Neural cell (in vitro differentiated cells): ENCODE measurements at regions not wholly inside any gene's neighbourhood (a gene's known extent, or its start where the extent isn't known, plus 50 kb on each side); places are given as distances from the start of the nearest gene placed in this dataset.

Experiments used
- H2AFZ ChIP-seq: fragments of 200-600, 300-800 bp; sonication (generic), shearing (Covaris generic); 2 replicates; pipeline ENCODE4 v1.6.0; 2014; ENCODE audit warnings: low read depth, mild to moderate bottlenecking, antibody characterized with exemption, low read length, moderate library complexity
- H3F3A ChIP-seq: fragments of 200-600 bp; shearing (Covaris generic); 2 replicates; pipeline ENCODE4 v1.6.1; 2016; ENCODE audit warnings: mild to moderate bottlenecking, moderate library complexity, mixed read lengths, antibody characterized with exemption, low read length; ENCODE audit not compliant: insufficient read depth, poor library complexity, severe bottlenecking
- H3K27ac ChIP-seq: fragments of 200-600, 300-800 bp; sonication (generic), shearing (Covaris generic); 2 replicates; pipeline ENCODE4 v1.5.1; 2014; ENCODE audit warnings: mild to moderate bottlenecking, low read length, moderate library complexity
- H3K27me3 ChIP-seq: fragments of 300-800, 200-600 bp; sonication (generic), shearing (Covaris generic); 2 replicates; pipeline ENCODE4 v1.6.0; 2014; ENCODE audit warnings: mild to moderate bottlenecking, low read depth, low read length, moderate library complexity; ENCODE audit not compliant: insufficient read depth
- H3K36me3 ChIP-seq: fragments of 300-800, 200-600 bp; sonication (generic), shearing (Covaris generic); 2 replicates; pipeline ENCODE4 v1.5.1; 2014; ENCODE audit warnings: mild to moderate bottlenecking, antibody characterized with exemption, low read length, moderate library complexity; ENCODE audit not compliant: insufficient read depth
- H3K4me2 ChIP-seq: fragments of 300-800, 200-600 bp; sonication (generic), shearing (Covaris generic); 2 replicates; pipeline ENCODE4 v1.6.0; 2014; ENCODE audit warnings: mild to moderate bottlenecking, low read length
- H3K4me3 ChIP-seq: fragments of 300-800, 200-600 bp; sonication (generic), shearing (Covaris generic); 2 replicates; pipeline ENCODE4 v1.5.1; 2014; ENCODE audit warnings: mild to moderate bottlenecking, low read length, moderate library complexity
- H3K79me2 ChIP-seq: fragments of 200-600 bp; shearing (Covaris generic); replicated peaks from 2 replicates; pipeline ENCODE4 v1.6.0; 2014; ENCODE audit warnings: mild to moderate bottlenecking, low read length, moderate library complexity; ENCODE audit not compliant: insufficient read depth
- H3K9ac ChIP-seq: fragments of 300-800, 200-600 bp; sonication (generic), shearing (Covaris generic); 2 replicates; pipeline ENCODE4 v1.6.1; 2016; ENCODE audit warnings: mild to moderate bottlenecking, low read length, mixed read lengths
- H3K9me2 ChIP-seq: fragments of 200-600 bp; shearing (Covaris generic); 2 replicates; pipeline ENCODE4 v1.6.1; 2016; ENCODE audit warnings: mild to moderate bottlenecking, low read length, mixed read lengths; ENCODE audit not compliant: insufficient read depth
- H3K9me3 ChIP-seq: fragments of 200-600, 300-800 bp; sonication (generic), shearing (Covaris generic); 2 replicates; pipeline ENCODE4 v1.6.1; 2016; ENCODE audit warnings: mild to moderate bottlenecking, mixed run types, low read length, moderate library complexity, mixed read lengths
- H4K20me1 ChIP-seq: fragments of 200-600 bp; shearing (Covaris generic); 2 replicates; pipeline ENCODE4 v1.6.1; 2016; ENCODE audit warnings: mild to moderate bottlenecking, mixed run types; ENCODE audit not compliant: insufficient read depth
- CTCF ChIP-seq: fragments of 450-650 bp; IDR thresholded peaks from 2 replicates; pipeline ENCODE4 v1.5.1; 2014; ENCODE audit warnings: antibody characterized with exemption, mild to moderate bottlenecking, moderate library complexity; ENCODE audit not compliant: poor library complexity, severe bottlenecking
- EP300 ChIP-seq: fragments of 450-650 bp; conservative IDR thresholded peaks from 2 replicates; pipeline ENCODE4 v1.6.1; 2014; ENCODE audit warnings: antibody characterized with exemption, mild to moderate bottlenecking, moderate library complexity; ENCODE audit not compliant: poor library complexity, severe bottlenecking
- MXI1 ChIP-seq: fragments of 450-650 bp; conservative IDR thresholded peaks from 2 replicates; pipeline ENCODE4 v1.6.1; 2014; ENCODE audit warnings: antibody characterized with exemption, mild to moderate bottlenecking; ENCODE audit not compliant: poor library complexity, severe bottlenecking
- POLR2AphosphoS5 ChIP-seq: IDR thresholded peaks from 2 replicates; pipeline ENCODE4 v1.6.1; 2012
- RAD21 ChIP-seq: fragments of 450-650 bp; conservative IDR thresholded peaks from 2 replicates; pipeline ENCODE4 v1.6.1; 2014; ENCODE audit warnings: antibody characterized with exemption, mild to moderate bottlenecking, moderate library complexity
- REST ChIP-seq: IDR thresholded peaks from 2 replicates; pipeline ENCODE4 v1.6.1; 2012; ENCODE audit warnings: borderline replicate concordance
- SMC3 ChIP-seq: fragments of 450-650 bp; conservative IDR thresholded peaks from 2 replicates; pipeline ENCODE4 v1.6.1; 2014; ENCODE audit warnings: antibody characterized with exemption, mild to moderate bottlenecking, moderate library complexity; ENCODE audit not compliant: poor library complexity
- TAF1 ChIP-seq: IDR thresholded peaks from 2 replicates; pipeline ENCODE4 v1.6.1; 2012; ENCODE audit warnings: low read depth

- H3K36me3 ChIP-seq = no peaks in the 10 kb centered on the region
- H3K9ac ChIP-seq = no peak overlapping the region
- no peak overlapping the region for H3K4me2 ChIP-seq
- no peaks in the 10 kb centered on the region for H3K79me2 ChIP-seq
- H3K27me3 ChIP-seq = no peaks in the 10 kb centered on the region
- H3K9me3 ChIP-seq = no peaks in the 10 kb centered on the region
- no peak overlapping the region for H3K4me3 ChIP-seq
- H3K9me2 ChIP-seq = no peaks in the 10 kb centered on the region
- H4K20me1 ChIP-seq = no peaks in the 10 kb centered on the region
- H2AFZ ChIP-seq = no peak overlapping the region
- TF ChIP-seq SMC3 = no peak
- no peaks in the 10 kb centered on the region for H3F3A ChIP-seq
- no peak overlapping the region for H3K27ac ChIP-seq
Measured at GRCh38 chr9:16238623-16239138, 631.8 kb downstream of the BNC2 start.

DNA sequence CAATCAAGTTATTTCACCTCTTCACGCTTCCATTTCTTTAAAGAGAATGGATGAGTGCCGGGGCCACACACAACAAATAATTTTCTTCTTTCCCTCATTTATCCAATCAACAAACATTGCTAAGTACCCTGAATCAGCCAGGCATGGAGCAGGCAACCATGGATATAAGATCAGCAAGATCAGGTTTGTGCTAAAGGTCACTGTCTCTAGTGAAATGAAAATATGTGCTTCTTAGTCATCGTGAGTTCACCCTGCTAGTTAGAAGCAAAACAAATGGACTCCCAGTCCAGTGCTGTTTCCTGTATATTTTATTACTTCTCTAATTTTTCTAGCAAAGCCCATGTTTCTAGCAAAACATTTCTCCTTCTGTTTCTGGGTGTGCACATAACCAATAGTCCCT is 629.2 kb downstream of the BNC2 start:
- no peak overlapping the region for H3K4me2 ChIP-seq

GRCh38 chr9:16243798-16244197 is 626.7 kb downstream of the BNC2 start:
- Histone ChIP-seq H3F3A (no peaks in the 10 kb centered on the region), H2AFZ (no peak overlapping the region), H3K27ac (no peak overlapping the region), H3K27me3 (no peaks in the 10 kb centered on the region), H3K4me3 (no peak overlapping the region), H4K20me1 (no peaks in the 10 kb centered on the region), H3K9ac (no peak overlapping the region), H3K9me2 (no peaks in the 10 kb centered on the region), H3K9me3 (no peaks in the 10 kb centered on the region), H3K36me3 (no peaks in the 10 kb centered on the region), H3K79me2 (no peaks in the 10 kb centered on the region), H3K4me2 (no peak overlapping the region)
- TF ChIP-seq RAD21 = no peak
- no peak for TF ChIP-seq TAF1
- TF ChIP-seq POLR2AphosphoS5 = no peak

More for the DNA sequence above, 629.2 kb downstream of the BNC2 start:
- Histone ChIP-seq H3K9ac (no peak overlapping the region), H3K27me3 (no peaks in the 10 kb centered on the region), H3K9me2 (no peaks in the 10 kb centered on the region), H3K9me3 (no peaks in the 10 kb centered on the region), H3K4me3 (no peak overlapping the region), H3K27ac (no peak overlapping the region), H4K20me1 (no peaks in the 10 kb centered on the region), H3K36me3 (no peaks in the 10 kb centered on the region), H2AFZ (no peak overlapping the region), H3F3A (no peaks in the 10 kb centered on the region), H3K79me2 (no peaks in the 10 kb centered on the region)
- no peak for TF ChIP-seq REST
- no peak for TF ChIP-seq MXI1

DNA sequence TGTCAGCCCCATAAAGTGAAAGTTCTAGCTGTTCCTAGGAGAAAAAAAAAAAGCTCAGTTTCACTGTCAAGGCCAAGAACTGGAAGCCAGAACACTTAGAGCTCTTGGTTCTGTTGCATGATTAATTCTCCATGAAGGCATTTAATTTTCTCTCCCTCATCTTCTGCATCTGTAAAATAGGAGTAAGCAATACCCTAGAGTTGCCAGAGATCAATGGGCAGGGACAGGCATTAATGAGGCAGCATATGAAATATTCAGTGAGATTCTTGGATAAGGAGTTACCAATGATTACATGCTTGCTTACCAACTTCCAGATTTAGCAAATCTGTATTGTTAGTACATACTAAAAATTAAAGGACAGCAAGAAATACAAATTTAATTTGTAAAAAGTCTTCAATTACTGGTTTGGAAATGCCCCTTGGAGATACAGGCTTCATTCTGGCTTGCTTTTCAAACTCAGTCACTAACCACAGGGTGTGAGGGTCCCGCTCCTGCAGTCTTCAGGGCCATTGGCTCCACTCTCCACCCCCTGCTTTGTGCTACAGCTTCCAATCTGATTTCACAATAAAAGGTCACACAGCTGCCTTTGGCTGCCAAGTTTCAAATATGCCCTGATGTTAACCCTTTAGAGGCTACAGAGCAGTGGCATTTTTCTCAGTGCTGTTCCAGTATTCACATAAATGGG is 624.6 kb downstream of the BNC2 start:
- Histone ChIP-seq H3K27me3 (no peaks in the 10 kb centered on the region), H4K20me1 (no peaks in the 10 kb centered on the region), H2AFZ (no peak overlapping the region), H3K27ac (no peak overlapping the region), H3K9ac (no peak overlapping the region), H3K79me2 (no peaks in the 10 kb centered on the region), H3F3A (no peaks in the 10 kb centered on the region), H3K36me3 (no peaks in the 10 kb centered on the region), H3K9me3 (no peaks in the 10 kb centered on the region), H3K9me2 (no peaks in the 10 kb centered on the region), H3K4me3 (no peak overlapping the region), H3K4me2 (no peak overlapping the region)
- no peak for TF ChIP-seq REST
- TF ChIP-seq EP300 = no peak
- TF ChIP-seq MXI1 = no peak
- TF ChIP-seq TAF1 = no peak
- no peak for TF ChIP-seq POLR2AphosphoS5
- TF ChIP-seq SMC3 = no peak
- no peak for TF ChIP-seq CTCF
